Astrocyte of the hippocampus (primary cell): ENCODE measurements at regions not wholly inside any gene's neighbourhood (a gene's known extent, or its start where the extent isn't known, plus 50 kb on each side); places are given as distances from the start of the nearest gene placed in this dataset.

Experiments
- DNase-seq: peaks from one replicate; pipeline ENCODE4 v3.0.0; 2011; ENCODE audit warnings: low read depth, low spot score

- DNase-seq, result no peak
Measured at GRCh38 chr12:116456330-116457082, 102.7 kb upstream of the MAP1LC3B2 start.

- DNase-seq, result no peak
Measured at GRCh38 chr12:116458492-116458891, 100.7 kb upstream of the MAP1LC3B2 start.

DNA sequence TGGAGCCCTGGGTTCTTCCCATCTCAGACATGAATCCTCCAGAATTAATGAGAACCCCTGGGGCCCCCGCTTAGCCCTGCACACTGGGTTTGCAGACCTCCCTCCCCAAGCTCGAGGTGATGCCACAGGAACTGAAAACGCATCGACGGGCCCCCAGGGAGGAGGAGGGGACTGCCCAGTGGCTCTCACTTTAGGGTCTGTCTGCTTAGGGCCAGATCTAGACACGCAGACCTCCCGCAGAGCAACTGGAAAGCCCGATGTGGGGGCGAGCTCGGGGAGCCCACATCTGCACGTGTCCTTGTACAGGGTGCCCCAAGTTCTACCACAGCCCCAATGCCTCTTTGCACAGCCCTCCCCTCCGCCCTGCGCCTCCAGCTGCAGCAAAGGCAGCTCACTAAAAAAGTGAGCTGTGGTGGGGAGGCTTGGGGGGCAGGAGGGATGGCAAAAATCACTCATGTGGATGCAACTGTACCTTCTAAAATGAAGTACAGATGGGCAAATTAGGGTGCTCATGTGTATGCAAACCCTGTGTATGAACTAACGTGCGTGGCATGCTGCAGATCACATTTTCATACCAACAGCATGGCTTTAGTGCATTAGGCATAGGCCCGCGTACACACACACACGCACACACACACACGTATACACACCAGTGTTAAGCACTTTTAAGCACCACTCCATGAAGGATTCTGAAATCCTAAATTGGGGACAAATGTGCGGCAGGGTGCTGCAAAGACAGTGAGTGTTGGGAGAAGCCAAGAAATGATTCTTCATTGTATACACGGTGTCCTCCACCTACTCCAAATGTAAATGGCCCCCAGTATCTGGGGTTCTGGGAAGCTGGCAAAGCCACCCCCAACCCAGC lies 99.9 kb upstream of the MAP1LC3B2 start:
- no peak for DNase-seq

- DNase-seq, result peak; percentile 57
Measured at GRCh38 chr12:116459916-116460663, 99.1 kb upstream of the MAP1LC3B2 start.

GRCh38 chr12:116461060-116461459 lies 98.1 kb upstream of the MAP1LC3B2 start:
- DNase-seq, result no peak

DNA sequence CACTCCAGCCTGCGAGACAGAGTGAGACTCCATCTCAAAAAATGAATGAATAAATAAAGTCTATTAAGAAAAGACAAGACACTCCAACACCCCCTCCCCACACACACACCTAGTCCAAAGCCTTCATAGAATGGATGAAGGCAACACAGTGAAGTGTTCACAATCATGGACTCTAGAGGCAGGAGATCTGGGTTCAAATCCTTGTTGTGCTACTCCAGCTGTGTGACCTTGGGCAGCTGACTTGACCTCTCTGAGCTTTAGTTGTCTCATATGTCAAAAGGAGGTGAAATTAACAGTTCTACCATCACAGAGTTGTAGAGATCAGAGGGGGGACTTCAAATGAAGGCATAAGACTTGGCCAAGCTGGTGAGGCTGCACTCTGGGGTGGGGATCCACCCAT lies 95.8 kb upstream of the MAP1LC3B2 start:
- DNase-seq, result no peak

DNA sequence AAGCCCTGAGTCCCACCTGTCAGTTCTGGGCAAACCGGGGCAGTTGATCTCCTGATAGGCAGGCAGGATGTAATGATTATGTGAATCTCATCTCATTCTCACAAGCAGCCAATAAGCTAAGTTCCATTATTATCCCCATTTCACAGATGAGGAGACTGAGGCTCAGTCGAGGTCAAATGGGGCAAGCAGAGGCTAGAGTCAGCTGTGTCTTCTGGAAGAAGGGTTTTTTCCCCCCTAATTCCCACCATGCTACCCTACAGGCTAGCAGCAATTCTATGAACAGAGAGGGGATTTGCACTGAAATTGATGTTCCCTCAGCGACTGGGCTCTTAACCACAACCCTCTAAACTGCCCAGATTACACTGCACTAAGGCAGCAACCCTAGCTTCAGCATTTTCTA lies 93.8 kb upstream of the MAP1LC3B2 start:
- no peak for DNase-seq

DNA sequence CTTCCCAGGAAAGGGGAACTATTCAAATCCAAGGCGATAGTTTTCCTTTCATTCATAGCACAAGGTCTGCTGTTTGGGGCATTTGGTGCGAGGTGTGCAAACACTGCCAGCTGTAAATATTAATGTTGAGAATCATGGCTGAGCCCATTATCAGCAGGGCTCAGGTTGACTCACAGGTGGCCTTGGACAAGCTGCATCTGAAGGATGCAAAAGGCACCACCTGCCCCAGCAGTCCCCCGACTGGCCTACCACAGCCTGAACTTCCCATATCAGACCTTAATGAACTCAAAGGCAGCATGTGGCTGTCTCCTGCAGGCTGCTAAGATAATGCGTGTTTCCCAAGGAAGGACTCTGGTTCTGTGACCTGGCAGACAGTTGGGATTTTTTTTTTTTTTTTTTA lies 93.3 kb upstream of the MAP1LC3B2 start:
- DNase-seq, result no peak

DNA sequence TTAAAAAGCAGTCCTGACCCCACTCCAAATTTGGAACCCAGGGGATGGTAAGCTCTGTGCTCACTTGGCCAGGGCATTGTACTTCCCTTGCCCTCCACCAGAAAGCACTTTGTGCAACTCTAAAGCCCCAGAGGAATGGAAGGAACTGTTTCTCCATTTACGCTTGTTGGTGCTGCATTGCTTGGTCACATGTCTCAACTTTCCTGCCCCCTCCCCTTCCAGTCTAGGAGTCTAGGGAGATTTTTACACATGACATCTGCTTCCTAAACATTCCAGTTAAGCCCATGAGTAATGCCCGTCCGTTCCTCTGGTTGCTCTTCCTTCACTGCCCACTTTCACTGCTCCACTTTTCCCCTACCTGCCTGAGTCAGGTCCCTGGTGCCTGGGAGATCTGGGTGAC lies 92.6 kb upstream of the MAP1LC3B2 start:
- peak; percentile 24 for DNase-seq

- DNase-seq, result no peak
Measured at GRCh38 chr12:116469344-116469743, 89.8 kb upstream of the MAP1LC3B2 start.

DNA sequence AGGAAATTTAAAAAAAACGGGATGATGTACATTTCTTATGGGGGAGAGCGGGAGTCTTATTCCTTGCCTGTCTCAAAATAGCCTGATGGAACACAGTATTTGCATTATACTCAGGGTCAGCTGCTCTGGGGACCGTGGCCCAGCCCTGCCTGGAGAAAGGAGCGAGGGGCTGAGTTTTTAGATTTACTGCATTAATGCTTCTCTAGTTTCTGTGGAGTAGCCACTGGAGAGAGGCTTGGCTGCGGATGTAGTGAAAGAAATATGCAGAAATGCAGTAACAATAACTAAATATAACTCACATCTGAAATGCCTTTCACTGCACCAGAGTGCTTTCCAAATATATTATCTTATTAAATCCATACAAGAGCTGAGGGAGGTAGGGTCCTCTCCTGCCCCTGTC lies 87.6 kb upstream of the MAP1LC3B2 start:
- DNase-seq, result no peak

- DNase-seq, result no peak
Measured at GRCh38 chr12:116472193-116472592, 87.0 kb upstream of the MAP1LC3B2 start.

- DNase-seq, result no peak
Measured at GRCh38 chr12:116473416-116473815, 85.8 kb upstream of the MAP1LC3B2 start.

- peak; percentile 29 for DNase-seq
Measured at GRCh38 chr12:116474331-116474730, 84.8 kb upstream of the MAP1LC3B2 start.

GRCh38 chr12:116474899-116475298 lies 84.3 kb upstream of the MAP1LC3B2 start:
- no peak for DNase-seq

GRCh38 chr12:116476227-116476822 lies 82.9 kb upstream of the MAP1LC3B2 start:
- DNase-seq, result no peak

GRCh38 chr12:116478243-116478773 lies 80.9 kb upstream of the MAP1LC3B2 start:
- DNase-seq, result no peak

- no peak for DNase-seq
Measured at GRCh38 chr12:116480210-116480810, 78.9 kb upstream of the MAP1LC3B2 start.

DNA sequence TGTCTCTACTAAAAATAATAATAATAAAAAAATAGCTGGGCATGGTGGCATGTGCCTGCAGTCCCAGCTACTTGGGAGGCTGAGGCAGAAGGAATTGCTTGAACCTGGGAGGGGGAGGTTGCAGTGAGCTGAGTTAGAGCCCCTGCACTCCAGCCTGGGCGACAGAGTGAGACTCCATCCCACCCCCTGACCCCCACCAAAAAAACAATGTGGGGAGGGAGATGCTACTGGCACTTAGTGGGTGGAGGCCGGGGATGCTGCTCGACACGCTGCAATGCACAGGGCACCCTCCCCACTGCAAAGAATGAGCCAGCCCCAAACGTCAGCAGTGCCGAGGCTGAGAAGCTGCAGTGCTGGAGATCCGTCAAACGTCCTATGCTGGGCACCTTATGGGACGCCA lies 77.5 kb upstream of the MAP1LC3B2 start:
- DNase-seq, result no peak

DNA sequence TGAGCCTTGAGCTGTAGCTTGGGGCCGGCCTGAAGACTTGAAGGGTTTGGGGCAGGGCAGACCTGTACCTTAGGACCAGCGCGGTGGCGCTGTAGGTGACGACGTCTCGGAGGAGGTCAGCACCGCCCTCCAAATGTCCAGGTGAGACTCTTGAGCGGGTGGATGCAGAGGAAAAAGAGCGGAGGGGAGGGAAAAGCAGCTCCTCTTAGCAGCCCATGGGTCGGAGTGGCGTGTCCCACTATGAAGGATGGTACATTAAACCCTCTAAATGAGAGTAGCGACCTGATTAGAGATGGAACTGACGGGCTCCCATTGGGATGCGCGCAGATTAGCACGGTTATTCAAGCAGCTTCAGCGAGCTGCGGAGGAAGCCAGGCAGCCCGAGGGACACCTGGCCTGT lies 77.0 kb upstream of the MAP1LC3B2 start:
- DNase-seq, result no peak

DNA sequence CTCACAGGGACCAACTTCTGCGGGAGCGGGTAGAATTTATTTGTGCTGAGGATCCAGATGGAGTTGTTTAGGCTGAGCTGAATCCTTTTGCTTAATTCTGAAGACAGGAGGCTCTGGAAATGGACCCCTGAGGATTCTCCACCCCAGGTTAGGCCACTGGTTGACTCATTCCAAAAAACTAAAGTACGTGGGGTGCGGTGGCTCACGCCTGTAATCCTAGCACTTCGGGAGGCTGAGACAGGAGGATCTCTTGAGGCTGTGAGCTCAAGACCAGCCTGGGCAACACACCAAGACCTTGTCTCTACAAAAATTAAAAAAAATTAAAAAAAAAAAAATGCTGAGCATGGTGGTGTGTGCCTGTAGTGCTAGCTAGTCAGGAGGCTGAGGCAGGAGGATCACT lies 76.3 kb upstream of the MAP1LC3B2 start:
- DNase-seq, result no peak
